HEK293 (cell line): ENCODE measurements at regions not wholly inside any gene's neighbourhood (a gene's known extent, or its start where the extent isn't known, plus 50 kb on each side); places are given as distances from the start of the nearest gene placed in this dataset.

Source experiments
- CTCF ChIA-PET: fragments of 350-600 bp; formaldehyde crosslinking; extraction: SDS; loops from one replicate; lab custom pipeline; 2021; ENCODE audit warnings: antibody characterized with exemption; lab: Yijun Ruan, JAX
- POLR2A ChIA-PET: fragments of 300-600 bp; formaldehyde crosslinking; extraction: SDS; loops from one replicate; lab custom pipeline; 2020; ENCODE audit warnings: antibody characterized with exemption, inconsistent platforms; lab: Yijun Ruan, JAX
- H3K27ac ChIP-seq: fragments of 200-500 bp; sonication (Bioruptor generic); 2 replicates; pipeline ENCODE4 v1.5.1; 2014; ENCODE audit warnings: low read depth, low read length, control low read depth, inconsistent platforms; ENCODE audit errors: extremely low read depth
- H3K36me3 ChIP-seq, 2 experiments: fragments of 200-500 bp in 1 of 2; sonication (Bioruptor generic) in 1 of 2; 1 replicate in 1 of 2; 2 replicates in 1 of 2; pipeline ENCODE4 v1.5.1; 2014 to 2017; ENCODE audit warnings: inconsistent platforms in 2 of 2, low read length in 2 of 2; ENCODE audit not compliant: control insufficient read depth in 2 of 2, insufficient read depth in 1 of 2
- H3K4me1 ChIP-seq: fragments of 200-500 bp; sonication (Bioruptor generic); 2 replicates; pipeline ENCODE4 v1.5.1; 2014; ENCODE audit warnings: mild to moderate bottlenecking, low read length, inconsistent platforms; ENCODE audit not compliant: control insufficient read depth, insufficient read depth
- H3K4me3 ChIP-seq: 2 replicates; pipeline ENCODE4 v1.5.1; 2011; ENCODE audit warnings: low read depth, mild to moderate bottlenecking, control low read depth, low read length, moderate library complexity
- H3K9me3 ChIP-seq: fragments of 200-500 bp; sonication (Bioruptor generic); 2 replicates; pipeline ENCODE4 v1.5.1; 2014; ENCODE audit warnings: low read depth, low read length, inconsistent platforms; ENCODE audit not compliant: control insufficient read depth, insufficient read depth
- BCL11A ChIP-seq: fragments of 450-650 bp; formaldehyde crosslinking; IDR thresholded peaks from 2 replicates; pipeline ENCODE4 v1.5.1; 2016; ENCODE audit warnings: low read depth, missing biosample characterization, missing genetic modification characterization
- GLI2 ChIP-seq: fragments of 450-650 bp; formaldehyde crosslinking; IDR thresholded peaks from 2 replicates; pipeline ENCODE4; 2017; ENCODE audit warnings: missing biosample characterization, missing genetic modification characterization, low read depth, borderline replicate concordance
- HIC1 ChIP-seq: fragments of 450-650 bp; formaldehyde crosslinking; IDR thresholded peaks from 2 replicates; pipeline ENCODE4 v1.5.1; 2016; ENCODE audit warnings: missing biosample characterization, missing genetic modification characterization
- YY2 ChIP-seq: fragments of 450-650 bp; formaldehyde crosslinking; IDR thresholded peaks from 2 replicates; pipeline ENCODE4 v1.5.1; 2016; ENCODE audit warnings: missing biosample characterization, missing genetic modification characterization
- ZBTB44 ChIP-seq: fragments of 450-650 bp; IDR thresholded peaks from 2 replicates; pipeline ENCODE4 v1.5.1; 2018; ENCODE audit warnings: missing biosample characterization, mild to moderate bottlenecking, missing genetic modification characterization
- ZNF138 ChIP-seq: fragments of 450-650 bp; formaldehyde crosslinking; IDR thresholded peaks from 2 replicates; pipeline ENCODE4 v1.5.1; 2016; ENCODE audit warnings: missing biosample characterization, missing genetic modification characterization, borderline replicate concordance
- ZNF169 ChIP-seq: fragments of 450-650 bp; formaldehyde crosslinking; IDR thresholded peaks from 2 replicates; pipeline ENCODE4 v1.5.1; 2016; ENCODE audit warnings: missing biosample characterization, missing genetic modification characterization
- ZNF221 ChIP-seq: fragments of 450-650 bp; formaldehyde crosslinking; IDR thresholded peaks from 2 replicates; pipeline ENCODE4 v1.5.1; 2017; ENCODE audit warnings: missing biosample characterization, missing genetic modification characterization, borderline replicate concordance
- ZNF324 ChIP-seq: fragments of 450-650 bp; formaldehyde crosslinking; IDR thresholded peaks from 2 replicates; pipeline ENCODE4 v1.5.1; 2016; ENCODE audit warnings: missing biosample characterization, missing genetic modification characterization
- ZNF549 ChIP-seq: fragments of 450-650 bp; IDR thresholded peaks from 2 replicates; pipeline ENCODE4 v1.5.1; 2018; ENCODE audit warnings: missing biosample characterization, missing genetic modification characterization, mild to moderate bottlenecking, inconsistent platforms, moderate library complexity
- ZNF585B ChIP-seq: fragments of 450-650 bp; formaldehyde crosslinking; IDR thresholded peaks from 2 replicates; pipeline ENCODE4 v1.5.1; 2016; ENCODE audit warnings: missing biosample characterization, missing genetic modification characterization
- ZNF596 ChIP-seq: fragments of 450-650 bp; IDR thresholded peaks from 2 replicates; pipeline ENCODE4 v1.5.0; 2018; ENCODE audit warnings: missing biosample characterization, mild to moderate bottlenecking, missing genetic modification characterization, moderate library complexity
- ZNF621 ChIP-seq: fragments of 450-650 bp; formaldehyde crosslinking; IDR thresholded peaks from 2 replicates; pipeline ENCODE4 v1.5.1; 2017; ENCODE audit warnings: missing biosample characterization, missing genetic modification characterization
- ZNF624 ChIP-seq: fragments of 450-650 bp; formaldehyde crosslinking; IDR thresholded peaks from 2 replicates; pipeline ENCODE4 v1.5.1; 2017; ENCODE audit warnings: missing biosample characterization, missing genetic modification characterization
- ZNF701 ChIP-seq: fragments of 450-650 bp; formaldehyde crosslinking; IDR thresholded peaks from 2 replicates; pipeline ENCODE4 v1.5.1; 2016; ENCODE audit warnings: missing biosample characterization, missing genetic modification characterization

- TF ChIP-seq ZBTB44 (tag by site-specific recombination), result no peak
- TF ChIP-seq, all 188 proteins: peak for 0
Observed at GRCh38 chr2:9740382-9741073, 102.7 kb upstream of the TAF1B start (continued).

GRCh38 chr2:9741110-9741509 is 102.2 kb upstream of the TAF1B start:
- Histone ChIP-seq H3K4me1 (no peaks in the 10 kb centered on the region), H3K36me3 (no peaks in the 10 kb centered on the region), H3K9me3 (no peaks in the 10 kb centered on the region), H3K4me3 (no peak overlapping the region), H3K27ac (no peak overlapping the region)
- ChIA-PET CTCF (interaction anchor here (0.5 to 1.2 kb wide), 2 partner anchors 14 to 29 kb away, joined by 5 read pairs; no protein-coding TSS in a partner anchor), POLR2A (interaction anchor here (1.0 kb wide), 1 partner anchor 102 kb away, joined by 3 read pairs; the partner anchor contains the start of gene TAF1B)
- TF ChIP-seq BCL11A (tag by site-specific recombination), result no peak
- no peak for TF ChIP-seq YY2 (tag by site-specific recombination)

GRCh38 chr2:9742601-9743000 is 100.7 kb upstream of the TAF1B start:
- Histone ChIP-seq H3K9me3 (no peaks in the 10 kb centered on the region), H3K4me3 (no peak overlapping the region), H3K4me1 (no peaks in the 10 kb centered on the region), H3K27ac (no peak overlapping the region)
- CTCF ChIA-PET, result interaction anchor here (1.2 kb wide), 1 partner anchor 28 kb away, joined by 3 read pairs; no protein-coding TSS in a partner anchor
- POLR2A ChIA-PET, result interaction anchor here (1.1 kb wide), 1 partner anchor 112 kb away, joined by 3 read pairs; the partner anchor contains the start of gene YWHAQ
- TF ChIP-seq ZNF138 (tag by site-specific recombination) (no peak), ZNF221 (tag by site-specific recombination) (no peak), ZNF549 (tag by site-specific recombination) (no peak), ZNF324 (no peak), ZNF596 (no peak), ZNF169 (tag by site-specific recombination) (no peak), ZNF585B (tag by site-specific recombination) (no peak), GLI2 (tag by site-specific recombination) (no peak), HIC1 (tag by site-specific recombination) (no peak), ZNF621 (tag by site-specific recombination) (no peak), ZNF624 (tag by site-specific recombination) (no peak), ZNF701 (tag by site-specific recombination) (no peak)
- TF ChIP-seq, all 188 proteins: peak for 0
- no peaks in the 10 kb centered on the region for H3K36me3 ChIP-seq
